HUDEP-2 (cell line): ENCODE measurements at regions not wholly inside any gene's neighbourhood (a gene's known extent, or its start where the extent isn't known, plus 50 kb on each side); places are given as distances from the start of the nearest gene placed in this dataset.
A peak's percentile ranks its signal among the peaks of the same experiment; 100 is the strongest.

Experiments
- DNase-seq, 76 experiments: peaks; one replicate each; lab custom pipeline; 2025; ENCODE audit not compliant: unreplicated experiment in 76 of 76; lab: John Stamatoyannopoulos, UW

DNA sequence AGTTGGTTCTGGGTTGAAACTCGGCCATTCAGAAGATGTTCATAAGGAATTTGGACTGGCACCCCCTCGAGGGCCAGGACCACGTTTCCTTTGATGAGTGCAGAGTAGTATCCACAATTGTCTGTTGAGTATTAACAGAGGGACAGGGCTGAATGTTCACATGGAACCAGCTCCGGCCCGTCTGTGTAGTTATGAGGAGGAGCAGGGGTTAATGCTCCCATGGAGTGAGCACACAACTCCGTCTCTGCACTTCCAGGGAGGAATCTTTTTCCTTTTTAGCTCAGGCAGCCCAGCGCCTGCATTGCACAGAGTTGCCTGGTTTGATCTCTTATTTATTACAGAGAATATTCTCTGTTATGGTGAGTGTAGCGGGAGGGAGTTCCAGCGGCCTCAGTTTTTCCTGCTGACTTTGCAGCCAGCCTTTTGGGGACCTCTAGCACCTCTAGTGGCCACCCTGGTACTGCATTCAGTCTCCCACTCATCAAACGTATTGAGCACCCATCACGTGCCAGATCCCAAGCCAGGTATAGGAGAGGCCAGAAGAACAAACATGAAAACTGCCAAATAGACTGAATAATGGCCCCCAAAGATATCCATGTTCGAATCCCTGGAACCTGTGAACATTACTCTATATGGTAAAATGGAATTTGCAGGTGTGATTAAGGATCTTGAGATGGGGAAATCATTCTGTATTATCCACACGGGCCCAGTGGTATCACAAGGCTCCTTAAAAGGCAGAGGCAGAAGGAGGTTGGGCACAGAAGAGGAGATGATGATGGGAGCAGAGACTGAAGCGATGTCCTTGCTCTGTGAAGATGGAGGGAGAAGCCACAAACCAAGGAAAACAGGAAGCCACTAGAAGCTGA lies 167.7 kb upstream of the CSF3R start:
- DNase-seq: peak in 49 of 76 experiments; percentile 1 to 68 (median 23)

- DNase-seq: no peak
These were observed 163.2 kb upstream of the CSF3R start for GRCh38 chr1:36645867-36646266.

- DNase-seq: no peak
These were observed 161.8 kb upstream of the CSF3R start for GRCh38 chr1:36644556-36644955.

DNA sequence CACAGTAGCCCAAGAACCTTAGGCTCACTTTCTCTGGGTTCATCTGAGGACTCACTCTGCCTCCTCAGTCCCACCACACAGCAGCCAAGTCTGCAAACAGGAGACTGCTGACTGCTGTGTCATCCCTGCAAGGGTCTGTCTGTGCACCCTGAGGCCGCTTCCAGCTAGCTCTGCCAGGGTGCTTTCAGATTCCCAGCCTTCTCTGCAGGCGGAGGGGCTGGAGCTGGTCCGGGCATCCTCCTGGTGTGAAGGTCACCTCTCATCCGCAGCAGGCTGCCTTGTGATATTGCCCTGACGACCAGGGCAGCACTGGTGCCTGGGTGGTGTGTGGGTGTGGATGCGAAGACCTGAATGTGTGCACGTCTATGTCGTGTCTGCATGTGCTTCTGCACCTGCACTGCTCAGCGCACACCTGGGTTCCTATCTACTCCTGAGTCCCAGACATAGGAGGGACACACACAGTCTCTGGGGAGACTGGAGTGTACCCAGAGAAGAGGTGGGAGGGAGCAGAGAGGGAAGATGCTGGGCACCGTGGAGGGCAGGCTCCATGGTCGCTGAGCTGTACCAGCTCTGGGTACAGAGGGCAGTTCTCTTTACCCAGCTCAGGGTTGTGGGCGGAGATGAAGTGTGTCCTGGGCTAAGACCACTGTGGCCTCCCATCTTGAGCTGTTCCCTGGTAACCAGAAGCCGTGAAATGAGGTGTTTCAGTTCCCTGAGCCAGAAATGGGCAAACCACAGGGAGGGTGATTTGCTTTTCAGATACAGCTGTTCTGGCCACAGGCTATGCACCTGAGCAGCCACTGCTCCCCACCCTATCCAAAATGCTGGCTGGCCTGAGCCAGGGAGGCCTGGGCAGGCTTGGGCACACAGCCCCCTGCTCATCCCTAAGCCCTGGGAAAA lies 160.9 kb upstream of the CSF3R start:
- no peak for DNase-seq

- DNase-seq: no peak
These were observed 160.1 kb upstream of the CSF3R start for GRCh38 chr1:36642802-36643201.

DNA sequence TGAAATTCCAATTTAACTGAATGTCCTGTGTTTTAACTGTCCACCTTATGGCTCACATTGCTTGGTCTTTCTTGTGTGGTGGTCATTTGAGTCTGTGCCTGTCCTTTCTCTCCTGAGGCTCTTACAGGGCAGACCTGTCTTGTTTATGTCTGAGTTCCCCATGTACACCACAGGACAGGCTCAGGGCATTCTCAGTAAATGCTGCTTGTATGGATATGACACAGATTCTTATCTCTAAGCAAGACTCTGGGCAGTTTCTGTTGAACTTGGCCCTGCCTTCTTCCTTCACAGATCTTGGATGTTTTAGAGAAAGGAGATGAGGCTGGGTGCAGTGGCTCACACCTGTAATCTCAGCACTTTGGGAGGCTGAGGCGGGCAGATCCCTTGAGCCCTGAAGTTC lies 159.1 kb upstream of the CSF3R start:
- DNase-seq: no peak

- no peak for DNase-seq
These were observed 156.7 kb upstream of the CSF3R start for GRCh38 chr1:36639461-36639860.

DNA sequence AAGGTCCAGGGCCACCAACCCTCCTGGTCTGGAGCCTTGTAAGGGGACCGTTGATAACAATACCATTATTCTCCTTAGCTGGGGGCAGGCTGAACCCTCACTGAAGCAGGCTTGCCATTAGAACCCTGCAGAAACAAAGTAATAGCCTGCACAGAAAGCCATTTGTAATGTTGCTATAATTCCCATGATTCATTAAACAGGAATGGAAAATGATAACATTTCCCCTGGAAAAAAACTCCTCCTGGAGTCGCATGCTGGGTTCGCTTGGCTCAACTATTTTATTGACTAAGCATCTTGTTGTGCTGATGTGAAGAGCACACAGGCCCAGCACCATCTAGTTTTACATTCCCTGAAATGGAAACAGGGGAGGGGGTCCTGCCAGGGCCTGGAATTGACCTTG lies 155.6 kb upstream of the CSF3R start:
- DNase-seq: no peak

- DNase-seq: no peak
These were observed 153.5 kb upstream of the CSF3R start for GRCh38 chr1:36636206-36636605.

DNA sequence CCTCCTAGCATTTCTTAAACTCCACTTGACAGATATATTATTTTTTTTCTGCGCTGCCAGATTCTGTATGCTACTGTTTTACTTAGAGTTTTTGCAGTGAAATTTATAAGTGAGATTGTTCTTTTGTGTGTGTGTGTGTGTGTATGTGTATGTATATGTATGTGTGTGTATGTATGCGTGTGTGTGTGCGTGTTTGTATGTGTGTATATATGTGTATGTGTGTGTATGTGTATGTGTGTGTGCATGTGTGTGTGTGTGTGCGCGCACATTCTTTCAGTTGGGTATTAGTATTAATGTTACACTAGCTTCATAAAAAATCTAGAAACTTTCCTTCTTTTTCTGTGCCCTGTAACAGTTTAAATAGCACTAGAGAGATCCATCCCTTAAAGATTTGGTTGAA lies 152.6 kb upstream of the CSF3R start:
- no peak for DNase-seq

GRCh38 chr1:36628804-36629203 lies 146.1 kb upstream of the CSF3R start:
- no peak for DNase-seq

- no peak for DNase-seq
These were observed 143.7 kb upstream of the CSF3R start for GRCh38 chr1:36626435-36626834.

GRCh38 chr1:36625935-36626310 lies 143.2 kb upstream of the CSF3R start:
- DNase-seq: no peak

- no peak for DNase-seq
These were observed 142.7 kb upstream of the CSF3R start for GRCh38 chr1:36625253-36625934.

- no peak for DNase-seq
These were observed 141.8 kb upstream of the CSF3R start for GRCh38 chr1:36624466-36624865.

DNA sequence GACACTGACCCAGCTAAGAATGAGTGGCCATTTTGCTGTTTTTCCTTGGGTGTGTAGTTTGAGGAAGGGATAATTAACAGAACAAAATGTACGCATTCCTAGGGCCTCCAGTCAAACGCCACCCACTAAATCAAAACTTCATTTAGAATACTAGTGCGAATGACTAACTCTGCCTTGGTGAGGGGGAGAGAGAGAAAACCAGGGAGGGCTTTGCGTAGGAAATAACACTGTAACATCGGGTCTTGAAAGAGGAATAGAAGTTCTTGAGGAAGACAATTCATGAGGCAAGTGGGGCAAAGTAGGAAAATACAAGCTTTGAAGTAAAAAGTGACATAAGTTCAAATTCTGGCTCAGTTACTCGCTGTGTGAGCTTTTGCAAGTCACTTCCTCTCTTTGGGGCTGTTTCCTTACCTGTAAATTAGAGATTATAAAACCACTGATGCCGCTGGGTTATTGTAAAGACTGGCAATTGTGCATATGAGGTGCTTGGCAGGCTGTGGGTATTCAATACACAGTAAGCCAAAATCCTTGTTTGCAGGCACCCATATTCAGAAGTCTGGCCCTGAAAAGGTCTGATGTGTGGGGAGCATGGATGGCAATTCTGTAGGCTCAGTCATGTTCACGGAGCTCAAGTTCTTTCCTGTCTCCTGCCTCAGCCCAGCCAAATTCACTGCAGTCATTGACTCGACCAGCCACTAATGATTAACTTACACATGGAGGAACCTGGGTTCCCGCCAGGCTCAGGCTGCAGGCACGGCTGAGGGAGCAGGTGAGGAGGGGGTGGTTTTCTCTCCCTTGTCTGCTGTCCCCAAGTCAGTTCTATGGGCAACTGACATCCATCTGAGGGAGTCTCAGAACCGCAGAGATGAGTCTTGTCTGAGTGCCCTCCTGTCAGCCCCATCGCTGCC lies 140.3 kb upstream of the CSF3R start:
- no peak for DNase-seq

DNA sequence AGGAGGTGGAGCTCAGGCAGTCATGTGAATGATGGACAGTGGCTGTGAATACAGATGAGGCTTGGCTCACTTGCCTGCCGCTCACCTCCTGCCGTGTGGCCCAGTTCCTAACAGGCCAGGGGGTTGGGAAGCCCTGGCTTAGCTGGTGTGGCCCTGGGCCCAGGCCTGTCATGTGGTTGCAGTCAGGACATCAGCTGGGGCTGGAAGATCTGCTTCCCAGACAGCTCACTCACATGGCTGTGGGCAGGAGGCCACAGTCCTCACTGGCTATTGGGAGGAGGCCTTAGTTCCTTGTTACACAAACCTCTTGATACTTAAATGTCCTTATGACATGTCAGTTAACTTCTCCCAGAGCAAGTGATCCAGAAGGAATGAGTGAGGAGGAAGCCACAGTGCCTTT lies 138.8 kb upstream of the CSF3R start:
- no peak for DNase-seq

- DNase-seq: no peak
These were observed 137.4 kb upstream of the CSF3R start for GRCh38 chr1:36620142-36620541.

- no peak for DNase-seq
These were observed 132.3 kb upstream of the CSF3R start for GRCh38 chr1:36614991-36615390.

GRCh38 chr1:36614571-36614970 lies 131.9 kb upstream of the CSF3R start:
- DNase-seq: no peak
